GM23338 (cell line): ENCODE measurements at regions not wholly inside any gene's neighbourhood (a gene's known extent, or its start where the extent isn't known, plus 50 kb on each side); places are given as distances from the start of the nearest gene placed in this dataset.

ENCODE experiments used
- ATAC-seq: fragments of 200-7000 bp; cut with Tn5 transposase; 3 replicates; pipeline ENCODE4 v1.9.1; 2020
- DNase-seq: peaks from one replicate; pipeline ENCODE4 v3.0.0-alpha.2; 2015; ENCODE audit warnings: low spot score
- H2AFZ ChIP-seq: fragments of 200-600 bp; sonication (generic); 2 replicates; pipeline ENCODE4 v1.8.0; 2016; ENCODE audit warnings: antibody characterized with exemption, mild to moderate bottlenecking, moderate library complexity
- H3F3A ChIP-seq: fragments of 200-600 bp; sonication (generic); replicated peaks from 2 replicates; pipeline ENCODE4 v1.8.0; 2017; ENCODE audit warnings: antibody characterized with exemption, mixed run types, low read depth
- H3K27ac ChIP-seq: fragments of 200-600 bp; sonication (generic); 2 replicates; pipeline ENCODE4 v1.6.1; 2016; ENCODE audit warnings: low read depth
- H3K27me3 ChIP-seq: fragments of 200-600 bp; sonication (generic); 2 replicates; pipeline ENCODE4 v1.8.0; 2016; ENCODE audit warnings: mild to moderate bottlenecking, mixed run types, moderate library complexity; ENCODE audit not compliant: insufficient read depth
- H3K36me3 ChIP-seq: fragments of 200-600 bp; sonication (generic); 2 replicates; pipeline ENCODE4 v1.8.0; 2016; ENCODE audit warnings: mild to moderate bottlenecking; ENCODE audit not compliant: insufficient read depth
- H3K4me1 ChIP-seq: fragments of 200-600 bp; sonication (generic); 2 replicates; pipeline ENCODE4 v1.8.0; 2016; ENCODE audit warnings: mild to moderate bottlenecking, moderate library complexity; ENCODE audit not compliant: insufficient read depth
- H3K4me2 ChIP-seq: fragments of 200-600 bp; sonication (generic); 2 replicates; pipeline ENCODE4 v1.7.1; 2017; ENCODE audit warnings: mixed run types
- H3K4me3 ChIP-seq: fragments of 200-600 bp; sonication (generic); 2 replicates; pipeline ENCODE4 v1.6.1; 2016; ENCODE audit warnings: mixed run types
- H3K79me2 ChIP-seq: fragments of 200-600 bp; sonication (generic); replicated peaks from 2 replicates; pipeline ENCODE4 v1.8.0; 2017; ENCODE audit warnings: mild to moderate bottlenecking; ENCODE audit not compliant: insufficient read depth
- H3K9me2 ChIP-seq: fragments of 200-600 bp; sonication (generic); 2 replicates; pipeline ENCODE4 v1.8.0; 2017; ENCODE audit not compliant: insufficient read depth
- H4K20me1 ChIP-seq: fragments of 200-600 bp; sonication (generic); replicated peaks from 2 replicates; pipeline ENCODE4 v1.8.0; 2017; ENCODE audit warnings: mild to moderate bottlenecking; ENCODE audit not compliant: insufficient read depth
- H3K27ac Mint-ChIP-seq: 2 replicates; pipeline ENCODE4 v1.8.0; 2020; ENCODE audit warnings: inconsistent platforms, mild to moderate bottlenecking, moderate library complexity, mixed read lengths
- H3K27me3 Mint-ChIP-seq: 3 replicates; pipeline ENCODE4 v1.8.0; 2022; ENCODE audit warnings: low read depth, mild to moderate bottlenecking, moderate library complexity, mixed read lengths, inconsistent platforms; ENCODE audit not compliant: insufficient read depth, poor library complexity
- H3K36me3 Mint-ChIP-seq: 3 replicates; pipeline ENCODE4 v1.8.0; 2021; ENCODE audit warnings: low read depth, mild to moderate bottlenecking, inconsistent platforms, moderate library complexity, mixed read lengths
- H3K4me1 Mint-ChIP-seq: 3 replicates; pipeline ENCODE4 v1.8.0; 2020; ENCODE audit warnings: mild to moderate bottlenecking, inconsistent platforms, mixed read lengths
- H3K4me3 Mint-ChIP-seq: 3 replicates; pipeline ENCODE4 v1.8.0; 2021; ENCODE audit warnings: moderate library complexity, mild to moderate bottlenecking, inconsistent platforms, mixed read lengths
- H3K9me3 Mint-ChIP-seq: 3 replicates; pipeline ENCODE4 v1.8.0; 2020; ENCODE audit warnings: moderate library complexity, mild to moderate bottlenecking, inconsistent platforms, mixed read lengths
- CREB1 ChIP-seq: fragments of 250-450 bp; sonication (Bioruptor Pico); IDR thresholded peaks from 2 replicates; pipeline ENCODE4 v1.5.0; 2020; ENCODE audit warnings: low read depth, mild to moderate bottlenecking, moderate library complexity
- EZH2phosphoT487 ChIP-seq: fragments of 200-600 bp; sonication (generic); IDR thresholded peaks from one replicate; pipeline ENCODE4 v1.8.1; 2018; ENCODE audit warnings: antibody characterized with exemption; ENCODE audit not compliant: unreplicated experiment
- POLR2AphosphoS5 ChIP-seq: IDR thresholded peaks from 2 replicates; pipeline ENCODE4 v1.6.1; 2016; ENCODE audit warnings: antibody characterized with exemption, low read depth
- TF ChIP-seq, protein P1 (sequence below): fragments of 250-450 bp; sonication (Bioruptor Pico); IDR thresholded peaks from 2 replicates; pipeline ENCODE4 v1.5.0; 2020; ENCODE audit warnings: mild to moderate bottlenecking, moderate library complexity
- TF ChIP-seq, protein P2 (sequence below), 2 experiments: fragments of 200-600 bp in 1 of 2; sonication (generic) in 1 of 2; conservative IDR thresholded peaks; 2 replicates each; pipeline versions ENCODE4 v1.5.1 to v1.6.1; 2016 to 2017; ENCODE audit warnings: antibody characterized with exemption in 2 of 2, low read depth in 2 of 2, mild to moderate bottlenecking in 2 of 2, moderate library complexity in 1 of 2

DNA sequence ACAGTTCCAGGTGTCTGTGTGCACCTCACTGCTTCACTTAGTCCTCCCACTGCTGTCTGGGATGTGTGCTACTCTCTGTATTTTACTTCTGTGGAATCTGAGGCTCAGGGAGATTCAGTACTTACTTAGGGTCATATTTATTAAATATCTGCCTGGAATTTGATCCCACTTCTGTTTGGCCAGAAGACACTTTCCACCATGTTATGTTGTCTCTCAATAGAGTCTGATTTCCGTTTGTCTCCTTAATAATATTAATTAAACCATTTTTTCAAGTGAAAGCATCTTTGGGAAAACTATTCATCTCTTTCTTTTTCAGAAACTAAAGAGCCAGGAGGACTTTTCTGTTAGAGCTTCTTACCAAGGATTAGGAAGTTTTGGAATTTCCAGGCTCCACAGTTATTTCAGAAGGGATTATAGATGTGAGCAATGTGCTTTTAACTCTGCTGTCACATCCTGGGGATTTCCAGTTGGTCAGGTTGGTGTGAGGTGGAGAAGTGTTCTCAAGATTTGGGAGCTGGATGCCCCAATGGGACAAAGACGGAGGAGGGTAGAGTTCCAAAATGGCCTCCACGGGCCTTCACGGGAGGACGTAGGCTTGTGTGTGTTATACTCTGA lies 156.8 kb upstream of the RALGAPA2 start (continued):
- TF ChIP-seq, protein P1, sequence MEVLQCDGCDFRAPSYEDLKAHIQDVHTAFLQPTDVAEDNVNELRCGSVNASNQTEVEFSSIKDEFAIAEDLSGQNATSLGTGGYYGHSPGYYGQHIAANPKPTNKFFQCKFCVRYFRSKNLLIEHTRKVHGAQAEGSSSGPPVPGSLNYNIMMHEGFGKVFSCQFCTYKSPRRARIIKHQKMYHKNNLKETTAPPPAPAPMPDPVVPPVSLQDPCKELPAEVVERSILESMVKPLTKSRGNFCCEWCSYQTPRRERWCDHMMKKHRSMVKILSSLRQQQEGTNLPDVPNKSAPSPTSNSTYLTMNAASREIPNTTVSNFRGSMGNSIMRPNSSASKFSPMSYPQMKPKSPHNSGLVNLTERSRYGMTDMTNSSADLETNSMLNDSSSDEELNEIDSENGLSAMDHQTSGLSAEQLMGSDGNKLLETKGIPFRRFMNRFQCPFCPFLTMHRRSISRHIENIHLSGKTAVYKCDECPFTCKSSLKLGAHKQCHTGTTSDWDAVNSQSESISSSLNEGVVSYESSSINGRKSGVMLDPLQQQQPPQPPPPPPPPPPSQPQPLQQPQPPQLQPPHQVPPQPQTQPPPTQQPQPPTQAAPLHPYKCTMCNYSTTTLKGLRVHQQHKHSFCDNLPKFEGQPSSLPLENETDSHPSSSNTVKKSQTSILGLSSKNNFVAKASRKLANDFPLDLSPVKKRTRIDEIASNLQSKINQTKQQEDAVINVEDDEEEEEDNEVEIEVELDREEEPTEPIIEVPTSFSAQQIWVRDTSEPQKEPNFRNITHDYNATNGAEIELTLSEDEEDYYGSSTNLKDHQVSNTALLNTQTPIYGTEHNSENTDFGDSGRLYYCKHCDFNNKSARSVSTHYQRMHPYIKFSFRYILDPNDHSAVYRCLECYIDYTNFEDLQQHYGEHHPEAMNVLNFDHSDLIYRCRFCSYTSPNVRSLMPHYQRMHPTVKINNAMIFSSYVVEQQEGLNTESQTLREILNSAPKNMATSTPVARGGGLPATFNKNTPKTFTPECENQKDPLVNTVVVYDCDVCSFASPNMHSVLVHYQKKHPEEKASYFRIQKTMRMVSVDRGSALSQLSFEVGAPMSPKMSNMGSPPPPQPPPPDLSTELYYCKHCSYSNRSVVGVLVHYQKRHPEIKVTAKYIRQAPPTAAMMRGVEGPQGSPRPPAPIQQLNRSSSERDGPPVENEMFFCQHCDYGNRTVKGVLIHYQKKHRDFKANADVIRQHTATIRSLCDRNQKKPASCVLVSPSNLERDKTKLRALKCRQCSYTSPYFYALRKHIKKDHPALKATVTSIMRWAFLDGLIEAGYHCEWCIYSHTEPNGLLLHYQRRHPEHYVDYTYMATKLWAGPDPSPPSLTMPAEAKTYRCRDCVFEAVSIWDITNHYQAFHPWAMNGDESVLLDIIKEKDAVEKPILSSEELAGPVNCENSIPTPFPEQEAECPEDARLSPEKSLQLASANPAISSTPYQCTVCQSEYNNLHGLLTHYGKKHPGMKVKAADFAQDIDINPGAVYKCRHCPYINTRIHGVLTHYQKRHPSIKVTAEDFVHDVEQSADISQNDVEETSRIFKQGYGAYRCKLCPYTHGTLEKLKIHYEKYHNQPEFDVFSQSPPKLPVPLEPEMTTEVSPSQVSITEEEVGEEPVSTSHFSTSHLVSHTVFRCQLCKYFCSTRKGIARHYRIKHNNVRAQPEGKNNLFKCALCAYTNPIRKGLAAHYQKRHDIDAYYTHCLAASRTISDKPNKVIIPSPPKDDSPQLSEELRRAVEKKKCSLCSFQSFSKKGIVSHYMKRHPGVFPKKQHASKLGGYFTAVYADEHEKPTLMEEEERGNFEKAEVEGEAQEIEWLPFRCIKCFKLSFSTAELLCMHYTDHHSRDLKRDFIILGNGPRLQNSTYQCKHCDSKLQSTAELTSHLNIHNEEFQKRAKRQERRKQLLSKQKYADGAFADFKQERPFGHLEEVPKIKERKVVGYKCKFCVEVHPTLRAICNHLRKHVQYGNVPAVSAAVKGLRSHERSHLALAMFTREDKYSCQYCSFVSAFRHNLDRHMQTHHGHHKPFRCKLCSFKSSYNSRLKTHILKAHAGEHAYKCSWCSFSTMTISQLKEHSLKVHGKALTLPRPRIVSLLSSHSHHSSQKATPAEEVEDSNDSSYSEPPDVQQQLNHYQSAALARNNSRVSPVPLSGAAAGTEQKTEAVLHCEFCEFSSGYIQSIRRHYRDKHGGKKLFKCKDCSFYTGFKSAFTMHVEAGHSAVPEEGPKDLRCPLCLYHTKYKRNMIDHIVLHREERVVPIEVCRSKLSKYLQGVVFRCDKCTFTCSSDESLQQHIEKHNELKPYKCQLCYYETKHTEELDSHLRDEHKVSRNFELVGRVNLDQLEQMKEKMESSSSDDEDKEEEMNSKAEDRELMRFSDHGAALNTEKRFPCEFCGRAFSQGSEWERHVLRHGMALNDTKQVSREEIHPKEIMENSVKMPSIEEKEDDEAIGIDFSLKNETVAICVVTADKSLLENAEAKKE (CRISPR knock-in tag), result no peak
- TF ChIP-seq CREB1 (CRISPR knock-in tag), result no peak
- TF ChIP-seq POLR2AphosphoS5, result no peak

DNA sequence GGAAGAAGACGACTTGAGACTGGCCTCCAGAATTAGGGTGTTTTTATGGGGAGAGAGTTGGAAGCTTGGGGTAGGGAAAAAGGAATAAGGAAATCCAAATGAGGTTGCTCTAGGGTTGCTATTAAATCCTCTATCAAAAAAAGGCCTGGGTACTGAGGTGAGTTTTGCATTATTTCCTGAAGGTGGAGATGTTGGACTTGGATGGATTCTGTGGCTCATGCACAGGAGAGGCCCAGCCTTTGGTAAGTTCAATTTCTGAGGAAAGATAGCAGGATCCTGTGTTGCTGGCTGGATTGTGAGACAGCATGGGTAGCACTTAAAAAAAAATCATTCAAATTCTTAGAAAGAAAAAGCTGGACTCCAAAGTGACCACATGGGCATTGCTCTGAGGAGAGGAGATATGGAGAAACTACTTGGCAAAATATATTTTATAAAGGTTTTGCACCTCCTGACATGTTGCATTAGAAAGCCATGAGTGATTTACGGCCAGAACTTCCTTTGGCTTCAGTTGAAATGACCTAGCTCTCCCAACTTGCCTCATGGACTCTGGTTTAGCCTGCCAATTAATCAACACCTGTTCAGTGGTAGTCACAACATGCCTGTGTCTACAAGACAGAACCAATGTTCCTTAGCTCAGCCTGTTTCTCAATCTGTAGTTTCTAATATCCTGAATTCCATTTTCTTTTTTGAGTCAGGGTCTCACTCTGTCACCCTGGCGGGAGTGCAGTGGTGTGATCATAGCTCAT lies 152.1 kb upstream of the RALGAPA2 start:
- Mint-ChIP-seq H3K27ac (no peak overlapping the region), H3K27me3 (peaks cover 7% of the 10 kb centered on the region), H3K9me3 (no peaks in the 10 kb centered on the region), H3K4me3 (no peak overlapping the region), H3K4me1 (peaks cover 2% of the 10 kb centered on the region; the same call in 1 of the 3 replicates), H3K36me3 (no peaks in the 10 kb centered on the region)
- H3K4me1 ChIP-seq, result no peaks in the 10 kb centered on the region
- TF ChIP-seq, protein P2, sequence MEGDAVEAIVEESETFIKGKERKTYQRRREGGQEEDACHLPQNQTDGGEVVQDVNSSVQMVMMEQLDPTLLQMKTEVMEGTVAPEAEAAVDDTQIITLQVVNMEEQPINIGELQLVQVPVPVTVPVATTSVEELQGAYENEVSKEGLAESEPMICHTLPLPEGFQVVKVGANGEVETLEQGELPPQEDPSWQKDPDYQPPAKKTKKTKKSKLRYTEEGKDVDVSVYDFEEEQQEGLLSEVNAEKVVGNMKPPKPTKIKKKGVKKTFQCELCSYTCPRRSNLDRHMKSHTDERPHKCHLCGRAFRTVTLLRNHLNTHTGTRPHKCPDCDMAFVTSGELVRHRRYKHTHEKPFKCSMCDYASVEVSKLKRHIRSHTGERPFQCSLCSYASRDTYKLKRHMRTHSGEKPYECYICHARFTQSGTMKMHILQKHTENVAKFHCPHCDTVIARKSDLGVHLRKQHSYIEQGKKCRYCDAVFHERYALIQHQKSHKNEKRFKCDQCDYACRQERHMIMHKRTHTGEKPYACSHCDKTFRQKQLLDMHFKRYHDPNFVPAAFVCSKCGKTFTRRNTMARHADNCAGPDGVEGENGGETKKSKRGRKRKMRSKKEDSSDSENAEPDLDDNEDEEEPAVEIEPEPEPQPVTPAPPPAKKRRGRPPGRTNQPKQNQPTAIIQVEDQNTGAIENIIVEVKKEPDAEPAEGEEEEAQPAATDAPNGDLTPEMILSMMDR (conservative IDR thresholded peaks at IDR 0.05; ENCODE audit: low read depth in 2 of 2), result peak; percentile 69 to 75
- TF ChIP-seq EZH2phosphoT487, result no peak
- ATAC-seq (peak; percentile 79), DNase-seq (peak; percentile 63)
- H3K4me3 ChIP-seq, result no peak overlapping the region
- H3K9me2 ChIP-seq, result no peaks in the 10 kb centered on the region
- H2AFZ ChIP-seq, result 0 out of 2 replicates have a peak overlapping the region, but pooled peaks have one; percentile 29
- no peak overlapping the region for H3K27ac ChIP-seq
- H3K36me3 ChIP-seq, result no peaks in the 10 kb centered on the region
- no peaks in the 10 kb centered on the region for H3F3A ChIP-seq
- H3K4me2 ChIP-seq, result no peak overlapping the region
- H3K79me2 ChIP-seq, result no peaks in the 10 kb centered on the region
- H4K20me1 ChIP-seq, result no peaks in the 10 kb centered on the region
- H3K27me3 ChIP-seq, result no peaks in the 10 kb centered on the region
